GM06990 (cell line): ENCODE measurements at regions not wholly inside any gene's neighbourhood (a gene's known extent, or its start where the extent isn't known, plus 50 kb on each side); places are given as distances from the start of the nearest gene placed in this dataset.

Source experiments
- DNase-seq: peaks from one replicate; pipeline ENCODE4 v3.0.0-alpha.2; 2011; ENCODE audit not compliant: insufficient read length; ENCODE audit errors: extremely low read depth
- H3K27me3 ChIP-seq: replicated peaks from 2 replicates; pipeline ENCODE4 v1.6.0; 2011; ENCODE audit warnings: low read length; ENCODE audit not compliant: control insufficient read depth, insufficient read depth
- H3K36me3 ChIP-seq: 2 replicates; pipeline ENCODE4 v1.5.1; 2011; ENCODE audit warnings: low read length; ENCODE audit not compliant: control insufficient read depth, insufficient read depth
- H3K4me3 ChIP-seq: replicated peaks from 2 replicates; pipeline ENCODE4 v1.5.1; 2011; ENCODE audit warnings: low read depth, mild to moderate bottlenecking, control low read depth, low read length
- TF ChIP-seq, protein P1 (sequence below): IDR thresholded peaks from 2 replicates; pipeline ENCODE4 v1.5.1; 2011; ENCODE audit warnings: low read length, control low read depth, mild to moderate bottlenecking, inconsistent platforms; ENCODE audit not compliant: insufficient read depth, poor library complexity, severe bottlenecking

DNA sequence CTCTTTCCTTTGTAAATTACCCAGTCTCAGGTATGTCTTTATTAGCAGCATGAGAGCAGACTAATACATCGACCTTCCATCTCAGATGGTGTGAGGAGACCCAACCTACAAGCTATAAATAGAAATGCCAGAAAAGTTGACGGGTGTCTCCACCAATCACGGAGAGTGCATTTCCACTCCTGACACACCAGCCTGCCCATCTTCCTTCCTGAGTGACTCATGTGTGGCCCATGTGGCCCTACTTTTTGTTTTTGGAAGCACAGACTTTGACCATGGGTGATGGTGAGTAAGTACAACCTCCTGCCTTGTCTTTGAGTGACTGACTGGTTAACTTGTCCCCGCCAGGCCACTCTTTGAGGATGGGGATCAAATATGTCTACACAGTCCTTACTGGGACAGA, 147.0 kb downstream of the OAT start:
- TF ChIP-seq, protein P1, sequence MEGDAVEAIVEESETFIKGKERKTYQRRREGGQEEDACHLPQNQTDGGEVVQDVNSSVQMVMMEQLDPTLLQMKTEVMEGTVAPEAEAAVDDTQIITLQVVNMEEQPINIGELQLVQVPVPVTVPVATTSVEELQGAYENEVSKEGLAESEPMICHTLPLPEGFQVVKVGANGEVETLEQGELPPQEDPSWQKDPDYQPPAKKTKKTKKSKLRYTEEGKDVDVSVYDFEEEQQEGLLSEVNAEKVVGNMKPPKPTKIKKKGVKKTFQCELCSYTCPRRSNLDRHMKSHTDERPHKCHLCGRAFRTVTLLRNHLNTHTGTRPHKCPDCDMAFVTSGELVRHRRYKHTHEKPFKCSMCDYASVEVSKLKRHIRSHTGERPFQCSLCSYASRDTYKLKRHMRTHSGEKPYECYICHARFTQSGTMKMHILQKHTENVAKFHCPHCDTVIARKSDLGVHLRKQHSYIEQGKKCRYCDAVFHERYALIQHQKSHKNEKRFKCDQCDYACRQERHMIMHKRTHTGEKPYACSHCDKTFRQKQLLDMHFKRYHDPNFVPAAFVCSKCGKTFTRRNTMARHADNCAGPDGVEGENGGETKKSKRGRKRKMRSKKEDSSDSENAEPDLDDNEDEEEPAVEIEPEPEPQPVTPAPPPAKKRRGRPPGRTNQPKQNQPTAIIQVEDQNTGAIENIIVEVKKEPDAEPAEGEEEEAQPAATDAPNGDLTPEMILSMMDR: no peak
- Histone ChIP-seq H3K36me3 (no peaks in the 10 kb centered on the region), H3K4me3 (no peak overlapping the region), H3K27me3 (no peaks in the 10 kb centered on the region)
- no peak for DNase-seq

DNA sequence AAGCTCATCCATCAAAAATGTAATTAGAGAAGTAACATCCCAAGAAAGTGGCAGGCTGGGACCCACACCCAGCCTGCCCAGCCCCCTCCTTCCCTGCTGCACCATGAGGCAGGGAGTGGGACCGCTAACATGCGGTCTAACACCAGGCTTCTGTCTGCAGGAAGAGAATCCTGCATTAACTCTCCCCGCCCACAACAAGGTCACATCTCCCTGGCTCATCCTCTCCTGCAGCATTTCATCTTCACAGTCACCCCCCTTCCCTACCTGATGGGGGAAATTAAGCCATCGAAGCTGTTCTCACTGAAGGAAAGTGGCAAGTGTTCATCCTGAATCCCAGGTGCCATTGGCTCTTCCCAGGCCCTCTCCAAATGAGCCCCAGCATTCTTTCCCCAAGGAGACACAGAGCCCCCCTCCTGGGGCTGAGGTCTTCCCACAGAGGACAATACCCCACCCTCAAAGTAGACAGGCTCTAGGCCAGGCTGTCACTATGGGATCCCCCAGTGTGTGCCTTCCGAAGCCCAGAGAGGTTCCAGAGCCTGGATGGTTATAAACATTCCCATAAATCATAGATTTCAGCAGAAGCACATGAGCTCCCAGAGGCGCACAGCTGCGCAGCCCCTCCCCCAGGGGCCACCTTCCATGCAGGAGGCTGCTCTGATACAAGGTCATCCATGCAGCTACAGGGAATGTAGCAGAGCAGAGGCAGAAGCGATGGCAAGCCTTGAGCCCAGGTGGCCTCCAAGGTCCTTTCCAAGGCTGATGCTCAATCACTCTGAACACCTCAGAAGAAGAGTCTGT, 148.0 kb downstream of the OAT start:
- no peak overlapping the region for H3K4me3 ChIP-seq
- H3K36me3 ChIP-seq: no peaks in the 10 kb centered on the region
- TF ChIP-seq, protein P1: no peak
- DNase-seq: no peak
- H3K27me3 ChIP-seq: no peaks in the 10 kb centered on the region

DNA sequence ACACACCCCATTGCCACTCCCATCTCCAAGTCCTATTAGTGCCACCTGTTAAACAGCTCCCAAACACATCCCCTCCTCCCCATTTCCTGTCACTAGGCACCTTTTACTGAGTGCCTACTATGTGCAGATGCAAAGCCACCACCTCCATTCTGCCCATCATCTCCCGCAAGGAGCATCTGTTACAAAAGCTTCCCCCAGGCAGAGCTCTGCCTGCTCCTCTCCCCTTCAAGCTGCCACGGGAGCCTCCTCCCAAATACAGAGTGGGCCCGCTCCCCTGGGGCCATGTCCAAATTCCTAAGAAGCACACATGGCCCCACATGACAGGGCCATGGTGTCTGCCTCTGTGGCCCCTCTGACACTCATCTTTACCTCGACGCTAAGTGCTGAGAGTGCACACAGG, 149.7 kb downstream of the OAT start:
- DNase-seq: no peak
- TF ChIP-seq, protein P1: no peak
- Histone ChIP-seq H3K36me3 (no peaks in the 10 kb centered on the region), H3K4me3 (no peak overlapping the region), H3K27me3 (no peaks in the 10 kb centered on the region; the same call in 1 of the 2 replicates)

DNA sequence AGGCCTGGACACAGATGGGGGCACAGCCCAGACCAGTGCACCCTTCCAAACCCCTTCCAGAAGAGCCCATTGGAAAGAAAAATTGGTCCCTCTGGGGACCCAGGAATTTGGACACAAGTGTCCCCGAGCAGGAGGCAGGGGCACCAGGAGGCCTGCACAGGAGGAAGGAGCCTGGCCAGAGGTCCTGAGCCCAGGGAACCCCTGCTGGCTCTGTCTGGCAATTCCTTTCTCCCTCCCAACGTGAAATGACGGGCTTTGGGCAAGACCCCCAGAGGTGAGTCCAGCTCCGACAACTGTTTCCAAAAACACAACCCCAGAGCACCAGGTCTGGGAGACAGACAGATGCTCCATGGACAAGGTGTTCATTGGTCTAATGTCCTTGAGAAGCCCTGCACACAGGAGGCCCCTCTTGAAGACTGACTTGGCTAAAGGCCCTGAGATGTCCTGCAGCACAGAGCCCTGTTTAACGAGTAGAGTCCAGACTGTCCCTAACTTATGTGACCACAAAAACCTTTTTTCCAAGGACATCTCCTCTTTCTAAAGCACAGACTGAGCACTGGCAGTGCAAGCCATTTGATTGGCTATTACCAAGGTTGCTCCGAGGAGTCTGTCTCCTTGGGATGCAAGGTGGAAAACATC, 150.7 kb downstream of the OAT start:
- no peak for DNase-seq
- no peaks in the 10 kb centered on the region; the same call in 1 of the 2 replicates for H3K27me3 ChIP-seq
- TF ChIP-seq, protein P1: no peak
- H3K4me3 ChIP-seq: no peak overlapping the region
- no peaks in the 10 kb centered on the region for H3K36me3 ChIP-seq

DNA sequence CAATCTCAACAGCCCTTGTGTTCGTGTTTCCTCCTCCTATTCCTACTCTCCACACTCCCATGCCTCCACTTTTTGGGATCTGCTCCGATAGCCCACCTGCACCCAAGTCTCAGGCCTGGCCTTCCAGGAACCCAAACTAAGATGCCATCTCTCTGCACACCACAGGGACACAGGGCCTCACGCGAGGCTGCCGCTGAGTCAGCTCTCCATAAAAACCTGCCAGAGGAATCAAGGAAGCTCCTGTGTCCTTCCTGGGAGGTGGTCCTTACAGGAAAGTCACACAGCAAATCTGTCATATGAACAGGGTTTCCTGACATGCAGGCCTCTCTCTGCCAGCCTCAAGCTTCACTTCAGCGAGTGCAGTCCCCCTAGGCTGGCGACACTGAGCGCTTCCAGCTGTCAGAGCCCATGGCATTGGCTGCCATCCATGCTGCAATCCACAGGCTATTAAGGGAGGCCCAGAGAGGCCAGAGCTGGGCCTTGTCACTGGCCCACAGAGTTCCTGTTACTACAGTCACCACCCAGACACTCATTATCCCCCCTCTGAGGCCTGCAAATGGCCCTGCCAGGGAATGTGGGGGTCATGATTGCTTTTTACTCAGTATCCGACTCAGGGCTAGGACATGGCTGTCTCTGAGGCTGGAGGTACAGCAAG, 151.4 kb downstream of the OAT start:
- no peaks in the 10 kb centered on the region; the same call in 1 of the 2 replicates for H3K27me3 ChIP-seq
- no peak for DNase-seq
- TF ChIP-seq, protein P1: no peak
- no peaks in the 10 kb centered on the region for H3K36me3 ChIP-seq
- no peak overlapping the region for H3K4me3 ChIP-seq
